Transverse colon (tissue), 3 donors: ENCODE measurements at regions not wholly inside any gene's neighbourhood (a gene's known extent, or its start where the extent isn't known, plus 50 kb on each side); places are given as distances from the start of the nearest gene placed in this dataset.

Experiments
- POLR2A ChIP-seq: fragments of 450-650 bp; IDR thresholded peaks from one replicate; pipeline ENCODE4 v1.6.1; 2016; ENCODE audit warnings: antibody characterized with exemption, mild to moderate bottlenecking, moderate library complexity
- TF ChIP-seq, protein P1 (sequence below), 5 experiments: fragments of 200-600 bp in 3 of 5; fragments of 450-650 bp in 2 of 5; sonication (generic) in 3 of 5; IDR thresholded peaks; 1 replicate in 2 of 5; 2 replicates in 3 of 5; pipeline ENCODE4 v1.5.1; 2016 to 2017; ENCODE audit warnings: antibody characterized with exemption in 5 of 5, inconsistent platforms in 3 of 5, mild to moderate bottlenecking in 2 of 5, moderate library complexity in 1 of 5

DNA sequence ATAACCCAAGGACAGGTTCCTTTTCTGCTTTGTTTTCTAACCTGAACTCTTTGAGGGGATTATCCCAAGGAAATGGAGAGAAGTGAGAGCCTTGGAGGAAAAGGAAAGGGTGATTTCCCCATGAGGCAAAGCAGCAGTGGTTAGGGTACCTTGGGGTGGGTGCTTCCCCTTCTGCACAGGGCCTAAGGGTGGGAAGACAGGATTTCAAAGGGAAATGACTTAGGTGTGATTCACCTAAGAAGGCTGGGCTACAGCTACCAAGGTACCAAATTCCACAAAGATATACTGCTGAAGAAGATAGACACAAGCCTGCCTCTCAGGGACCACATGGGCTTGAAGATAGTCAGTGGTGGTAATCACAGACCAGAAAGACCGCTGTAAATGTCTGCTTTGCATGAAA lies 325.3 kb upstream of the DPH6 start:
- TF ChIP-seq, protein P1, sequence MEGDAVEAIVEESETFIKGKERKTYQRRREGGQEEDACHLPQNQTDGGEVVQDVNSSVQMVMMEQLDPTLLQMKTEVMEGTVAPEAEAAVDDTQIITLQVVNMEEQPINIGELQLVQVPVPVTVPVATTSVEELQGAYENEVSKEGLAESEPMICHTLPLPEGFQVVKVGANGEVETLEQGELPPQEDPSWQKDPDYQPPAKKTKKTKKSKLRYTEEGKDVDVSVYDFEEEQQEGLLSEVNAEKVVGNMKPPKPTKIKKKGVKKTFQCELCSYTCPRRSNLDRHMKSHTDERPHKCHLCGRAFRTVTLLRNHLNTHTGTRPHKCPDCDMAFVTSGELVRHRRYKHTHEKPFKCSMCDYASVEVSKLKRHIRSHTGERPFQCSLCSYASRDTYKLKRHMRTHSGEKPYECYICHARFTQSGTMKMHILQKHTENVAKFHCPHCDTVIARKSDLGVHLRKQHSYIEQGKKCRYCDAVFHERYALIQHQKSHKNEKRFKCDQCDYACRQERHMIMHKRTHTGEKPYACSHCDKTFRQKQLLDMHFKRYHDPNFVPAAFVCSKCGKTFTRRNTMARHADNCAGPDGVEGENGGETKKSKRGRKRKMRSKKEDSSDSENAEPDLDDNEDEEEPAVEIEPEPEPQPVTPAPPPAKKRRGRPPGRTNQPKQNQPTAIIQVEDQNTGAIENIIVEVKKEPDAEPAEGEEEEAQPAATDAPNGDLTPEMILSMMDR (IDR thresholded peaks at IDR 0.05) = no peak
- no peak for TF ChIP-seq POLR2A
